HG03354 (cell line): ENCODE measurements at regions not wholly inside any gene's neighbourhood (a gene's known extent, or its start where the extent isn't known, plus 50 kb on each side); places are given as distances from the start of the nearest gene placed in this dataset.

Source experiments
- ATAC-seq: cut with Tn5 transposase; IDR thresholded peaks from one replicate; pipeline ENCODE4 v1.9.1; 2021; ENCODE audit warnings: mild to moderate bottlenecking; ENCODE audit not compliant: unreplicated experiment, poor library complexity, severe bottlenecking

GRCh38 chr2:221853297-221853696 lies 281.2 kb upstream of the EPHA4 start:
- ATAC-seq = no peak

DNA sequence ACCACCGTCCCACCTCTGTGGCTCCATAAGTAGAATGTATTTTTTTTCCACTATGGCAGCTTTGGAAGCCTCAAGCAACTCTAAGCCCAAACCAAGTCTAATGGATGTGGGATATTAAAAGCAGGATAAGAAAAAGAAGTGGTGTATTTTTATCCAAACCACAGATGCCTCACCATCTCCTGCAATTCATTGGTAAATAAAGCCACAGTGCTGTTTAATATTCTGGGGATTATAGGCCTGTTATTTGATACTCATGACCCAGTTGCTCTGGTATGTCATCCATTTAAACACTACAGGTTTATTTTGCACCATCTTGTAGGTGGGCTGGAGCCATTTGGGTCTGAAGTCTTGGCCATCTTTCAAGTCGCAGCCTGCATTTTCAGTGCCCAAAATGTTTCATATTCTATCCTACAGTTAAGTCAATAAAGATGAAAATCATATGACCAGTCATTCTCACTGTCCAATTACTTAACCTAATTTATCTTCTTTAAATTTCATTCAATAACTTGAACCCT lies 279.5 kb upstream of the EPHA4 start:
- no peak for ATAC-seq

DNA sequence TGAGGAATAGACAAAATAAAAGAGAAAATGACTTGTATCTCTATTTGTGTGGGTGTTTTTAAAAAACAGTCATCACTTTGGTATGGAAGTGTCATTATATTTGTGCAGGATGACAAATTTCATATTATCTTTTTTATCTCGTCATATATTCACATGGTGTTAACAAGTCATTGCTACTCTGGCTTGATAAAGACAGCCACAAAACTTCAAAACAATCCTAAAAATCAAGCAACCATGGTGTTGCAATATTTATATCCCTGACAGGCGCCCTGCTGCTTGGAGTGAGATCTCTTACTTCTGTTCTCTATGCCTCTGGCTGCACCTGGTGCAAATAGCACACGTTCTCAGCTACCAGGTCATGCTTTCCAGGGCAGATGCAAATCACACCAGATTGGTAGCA lies 278.0 kb upstream of the EPHA4 start:
- ATAC-seq = no peak

DNA sequence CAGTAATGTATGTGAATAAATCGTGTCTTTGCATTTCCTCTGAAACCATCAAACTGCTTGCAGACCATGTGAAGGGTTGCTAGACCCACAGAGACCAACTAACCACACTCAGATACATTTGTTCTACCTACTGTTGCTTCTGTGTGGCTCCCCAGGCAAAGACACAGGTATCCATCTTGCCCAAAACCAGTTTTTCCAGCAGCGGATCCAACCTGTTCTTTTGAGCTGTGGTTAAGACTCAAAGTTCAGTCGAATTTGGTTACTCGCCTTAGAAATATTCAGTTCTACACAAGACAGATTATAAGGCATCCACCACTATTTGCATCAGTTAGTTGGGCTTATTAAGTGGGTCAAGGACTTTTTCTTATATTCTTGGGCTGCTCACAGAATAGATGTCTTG lies 276.2 kb upstream of the EPHA4 start:
- ATAC-seq = no peak

- no peak for ATAC-seq
Observed at GRCh38 chr2:221845021-221845365, 272.9 kb upstream of the EPHA4 start.

DNA sequence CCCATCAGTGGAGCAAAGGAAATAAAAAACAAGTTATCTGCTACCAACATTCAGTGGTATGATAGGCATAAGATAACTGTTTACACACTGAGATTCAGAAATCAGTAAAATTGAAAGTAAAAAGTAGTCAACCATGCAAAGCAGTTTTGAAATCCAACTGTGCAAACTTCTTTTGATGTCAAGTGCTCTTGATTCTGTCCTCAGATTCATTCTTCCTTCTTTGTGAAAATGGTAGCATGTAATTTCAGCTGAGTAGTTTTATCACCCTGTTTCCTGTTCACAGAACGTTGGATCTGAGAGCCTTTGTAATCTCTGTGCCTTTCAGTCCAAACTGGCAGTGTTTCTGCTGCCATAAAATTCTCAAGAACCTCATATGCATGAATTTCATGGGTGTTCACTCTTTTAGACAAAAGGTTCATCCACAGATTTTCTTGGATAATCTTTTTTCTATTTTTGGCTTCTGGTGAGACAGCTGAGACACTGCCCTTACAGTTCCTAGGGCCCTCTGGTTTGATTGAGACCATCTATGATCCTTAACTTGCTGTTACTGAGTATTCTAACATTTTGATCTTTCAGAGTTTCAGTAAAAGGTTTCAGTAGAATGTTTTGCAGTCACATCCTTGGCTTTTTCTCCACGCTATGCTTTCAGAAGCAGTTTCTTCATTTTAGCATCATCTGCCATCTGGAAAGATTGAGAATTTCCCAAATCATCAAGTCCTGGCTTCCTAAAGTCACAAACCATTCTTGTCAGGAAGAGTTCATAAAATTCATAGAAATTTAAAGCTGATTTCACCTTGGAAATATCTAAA lies 272.3 kb upstream of the EPHA4 start:
- ATAC-seq = no peak

DNA sequence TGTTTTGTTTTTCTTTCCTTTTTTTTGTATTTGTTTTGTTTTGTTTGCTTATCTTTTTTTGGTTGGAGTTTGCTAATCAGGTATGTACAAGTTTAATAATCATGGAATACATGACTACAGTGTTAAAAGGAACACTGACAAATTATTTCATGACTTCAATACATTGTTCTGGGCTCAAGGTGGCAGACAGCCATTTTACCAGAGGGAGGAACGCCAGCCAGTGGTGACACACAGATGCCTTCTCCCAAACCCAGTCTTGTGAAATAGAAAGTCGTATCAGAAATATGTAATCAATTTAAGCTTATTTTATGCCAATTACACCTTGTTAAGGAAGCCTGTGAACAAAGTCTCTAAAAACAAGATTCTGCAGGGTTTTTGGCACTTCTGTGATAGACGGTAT lies 264.0 kb upstream of the EPHA4 start:
- ATAC-seq = no peak

- ATAC-seq = no peak
Observed at GRCh38 chr2:221833966-221834365, 261.9 kb upstream of the EPHA4 start.

DNA sequence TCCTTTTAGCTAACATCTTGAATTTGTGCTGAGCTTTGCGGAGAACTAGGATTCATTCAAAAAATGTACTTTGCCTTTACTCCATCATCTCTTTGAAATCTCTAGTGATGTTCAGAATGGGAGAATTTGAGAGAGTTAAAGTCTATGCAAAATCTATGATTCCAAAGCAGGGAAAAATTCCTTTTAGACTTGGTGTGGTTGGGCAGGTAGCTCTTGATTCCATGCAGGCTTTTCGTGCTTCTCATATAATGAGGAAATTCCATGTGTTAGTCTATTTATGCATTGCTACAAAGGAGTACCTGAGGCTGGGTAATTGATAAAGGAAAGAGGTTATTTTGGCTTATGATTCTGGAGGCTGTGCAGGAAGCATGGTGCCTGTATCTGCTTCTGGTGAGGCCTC lies 258.9 kb upstream of the EPHA4 start:
- ATAC-seq = no peak

DNA sequence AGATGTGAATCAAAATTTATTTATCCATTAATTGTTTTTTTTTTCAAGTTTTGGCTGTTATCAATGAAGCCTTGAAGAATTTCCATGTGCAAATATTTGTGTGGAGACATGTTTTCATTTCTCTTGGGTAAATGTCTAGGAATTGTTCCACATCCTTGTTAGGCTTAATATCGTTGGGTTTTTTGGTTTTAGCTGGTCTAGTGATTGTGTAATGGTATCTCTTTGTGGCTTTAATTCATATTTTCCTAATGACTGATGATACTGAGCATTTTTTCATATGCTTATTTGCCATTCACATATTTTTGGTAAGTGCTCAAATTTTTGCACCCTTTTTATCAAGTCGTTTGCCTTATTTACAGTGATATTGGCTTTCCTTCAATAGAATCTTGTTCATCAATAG lies 250.3 kb upstream of the EPHA4 start:
- ATAC-seq = no peak

GRCh38 chr2:221818616-221819320 lies 246.7 kb upstream of the EPHA4 start:
- ATAC-seq = no peak

DNA sequence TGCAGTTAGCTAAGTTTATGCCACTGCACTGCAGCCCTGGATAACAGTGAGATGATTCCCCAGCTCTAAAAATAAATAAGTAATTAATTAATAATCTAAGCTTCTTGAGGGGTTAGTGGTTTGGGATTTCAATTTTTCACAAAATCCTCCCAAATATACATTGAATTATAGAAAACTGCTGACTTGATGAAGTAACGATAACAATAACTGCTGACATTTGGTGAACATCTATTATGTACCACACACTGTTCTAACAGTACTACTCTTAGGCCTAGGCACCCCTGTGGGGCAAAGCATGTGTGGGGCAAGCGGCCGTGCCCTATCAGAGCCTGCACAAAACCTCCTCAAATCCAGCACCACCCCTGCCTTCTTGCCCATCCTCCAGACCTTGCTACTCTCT lies 245.8 kb upstream of the EPHA4 start:
- no peak for ATAC-seq

- ATAC-seq = no peak
Observed at GRCh38 chr2:221817052-221817451, 244.9 kb upstream of the EPHA4 start.

DNA sequence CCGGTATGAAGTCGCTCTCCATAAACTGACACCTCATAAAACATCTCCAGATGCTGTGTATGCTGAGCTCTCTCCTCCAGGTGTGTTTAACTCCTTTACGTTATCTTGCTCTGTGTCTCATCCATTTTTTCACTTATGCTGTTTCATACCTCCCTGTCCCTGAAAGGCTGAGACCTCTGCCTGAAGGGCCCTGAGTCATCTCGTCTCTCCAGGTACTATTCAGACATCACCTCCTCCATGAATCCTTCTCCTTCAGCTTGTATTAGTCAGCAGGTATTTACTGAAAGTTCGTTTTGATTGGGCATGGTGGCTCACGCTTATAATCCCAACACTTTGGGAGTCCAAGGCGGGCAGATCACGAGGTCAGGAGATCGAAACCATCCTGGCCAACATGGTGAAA lies 244.5 kb upstream of the EPHA4 start:
- ATAC-seq = no peak

DNA sequence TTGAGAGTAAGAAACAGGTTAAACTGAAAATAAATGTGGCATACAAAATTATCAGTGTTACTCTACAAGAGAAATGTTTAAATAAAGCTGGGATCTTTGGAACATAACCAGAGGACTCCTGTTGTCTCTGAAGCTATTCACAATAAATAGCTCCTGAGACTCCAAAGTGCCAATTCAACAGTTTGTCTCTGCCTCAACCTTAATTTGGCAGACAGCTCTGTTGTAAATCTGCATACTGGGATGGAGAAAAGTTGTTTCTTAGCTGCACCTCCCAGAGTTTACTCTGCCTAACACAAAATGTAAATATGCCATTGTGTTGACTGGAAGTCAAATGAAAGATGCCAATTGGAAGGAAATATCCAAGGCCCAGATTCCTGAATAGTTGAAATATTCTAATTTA lies 238.5 kb upstream of the EPHA4 start:
- no peak for ATAC-seq

DNA sequence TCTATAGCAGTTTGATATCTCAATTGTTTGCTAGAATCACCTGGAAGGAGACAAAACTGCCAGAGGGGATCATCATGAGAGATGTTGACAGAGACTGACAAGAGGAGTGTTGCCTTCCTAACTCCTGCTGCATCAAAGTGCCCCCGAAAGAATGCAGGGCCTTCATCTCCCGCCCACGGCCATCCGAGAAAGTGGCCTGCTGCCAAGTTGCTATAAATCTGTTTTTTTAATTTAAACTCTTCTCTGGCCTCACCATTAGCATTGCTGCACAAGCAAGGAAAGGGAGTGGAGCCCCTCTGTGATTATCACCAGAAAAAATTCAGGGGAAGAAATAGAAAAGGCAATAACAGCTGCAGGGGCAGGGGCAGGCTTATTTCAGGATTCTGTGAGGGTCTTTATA lies 238.1 kb upstream of the EPHA4 start:
- no peak for ATAC-seq

DNA sequence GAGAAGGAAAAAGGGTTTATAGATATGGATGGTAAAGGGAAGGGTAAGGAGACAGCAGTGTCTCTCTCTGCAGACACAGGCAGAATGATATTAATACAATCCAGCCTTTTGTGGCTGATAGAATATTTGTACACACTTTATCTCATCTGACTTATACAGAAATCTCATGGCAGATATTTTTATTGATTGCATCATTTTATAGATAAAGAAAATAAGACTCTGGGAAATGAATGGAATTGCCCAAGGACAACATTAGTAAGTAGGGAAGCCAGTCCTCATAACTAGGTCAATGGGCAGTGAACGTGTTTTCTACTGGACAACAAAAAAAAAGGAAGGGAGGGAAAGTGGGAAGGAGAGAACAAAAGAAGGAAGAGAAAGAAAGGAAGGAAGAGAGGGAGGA lies 236.4 kb upstream of the EPHA4 start:
- ATAC-seq = no peak

- no peak for ATAC-seq
Observed at GRCh38 chr2:221807706-221808105, 235.6 kb upstream of the EPHA4 start.

DNA sequence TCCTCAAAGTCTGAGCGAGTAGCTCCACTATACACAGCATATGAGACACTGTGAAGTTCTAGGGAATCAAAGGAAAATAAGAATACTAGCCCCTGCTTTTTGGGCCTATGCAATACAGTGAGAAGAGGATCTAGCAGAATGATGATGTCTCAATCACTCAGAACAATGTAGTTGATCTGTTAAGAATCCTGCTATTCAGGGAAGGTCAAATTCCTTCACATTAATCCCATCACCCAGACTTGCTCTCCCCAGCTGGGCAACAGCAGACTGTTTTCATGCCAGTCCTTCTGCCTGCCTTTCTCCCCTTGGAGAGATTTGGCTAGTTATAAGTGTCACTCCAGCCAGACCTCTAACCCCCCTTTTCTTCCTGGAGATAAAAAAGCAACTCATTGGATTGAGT lies 230.0 kb upstream of the EPHA4 start:
- no peak for ATAC-seq

- no peak for ATAC-seq
Observed at GRCh38 chr2:221792971-221793521, 220.9 kb upstream of the EPHA4 start.

- ATAC-seq = no peak
Observed at GRCh38 chr2:221791844-221792243, 219.7 kb upstream of the EPHA4 start.
